Stimulated activated CD4-positive, alpha-beta T cell treated with anti-CD3 and anti-CD28 coated beads, Interleukin-15, amount 100 ng/mL, for 24 hours (primary cell): ENCODE measurements at regions not wholly inside any gene's neighbourhood (a gene's known extent, or its start where the extent isn't known, plus 50 kb on each side); places are given as distances from the start of the nearest gene placed in this dataset.

ENCODE experiments used
- DNase-seq: peaks from one replicate; pipeline ENCODE4 v3.0.0-alpha.2; 2020

- DNase-seq: no peak
Measured at GRCh38 chr7:42753811-42754363, 158.0 kb downstream of the C7orf25 start.

GRCh38 chr7:42753367-42753766, 158.5 kb downstream of the C7orf25 start:
- no peak for DNase-seq

DNA sequence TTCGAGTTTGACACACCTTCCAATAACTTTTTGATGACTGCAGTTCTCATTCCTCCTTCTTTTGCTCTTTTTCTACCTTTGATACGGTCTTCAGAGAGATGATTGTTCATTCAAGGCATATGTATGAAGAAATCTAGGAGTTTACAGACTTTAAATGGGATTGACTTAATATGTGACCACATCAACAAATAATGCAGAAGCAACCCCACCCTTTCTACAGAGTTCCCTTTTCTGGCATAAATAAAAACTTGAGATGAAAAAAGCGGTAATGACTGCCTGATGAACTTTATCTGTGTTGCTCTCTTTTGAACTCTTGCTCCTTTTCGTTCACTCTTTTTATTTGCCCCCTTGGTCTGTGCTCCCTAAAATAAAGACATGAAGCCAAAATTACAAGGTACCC, 161.7 kb downstream of the C7orf25 start:
- no peak for DNase-seq

GRCh38 chr7:42747044-42747443, 164.8 kb downstream of the C7orf25 start:
- DNase-seq: no peak

GRCh38 chr7:42746214-42746613, 165.7 kb downstream of the C7orf25 start:
- no peak for DNase-seq

GRCh38 chr7:42745357-42746059, 166.4 kb downstream of the C7orf25 start:
- DNase-seq: peak; percentile 66

DNA sequence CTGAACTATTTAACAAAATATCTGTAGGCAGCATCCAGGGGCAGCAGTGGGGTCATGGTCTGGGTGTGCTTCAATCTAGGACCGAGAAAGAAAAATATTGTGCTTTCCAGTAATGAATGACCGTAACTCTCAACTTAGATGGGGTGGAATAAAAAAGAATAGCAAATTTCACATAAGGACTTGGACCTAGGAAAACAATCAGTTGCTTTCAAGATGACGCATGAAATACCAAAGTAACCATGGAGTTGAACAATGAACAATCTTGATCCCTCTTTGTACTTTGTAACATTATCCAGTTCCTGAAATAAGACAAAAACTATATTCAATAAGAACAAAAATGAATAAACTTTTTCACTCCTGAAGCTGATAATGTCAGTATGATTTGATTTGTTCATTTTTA, 167.1 kb downstream of the C7orf25 start:
- DNase-seq: no peak

- no peak for DNase-seq
Measured at GRCh38 chr7:42743077-42743858, 168.6 kb downstream of the C7orf25 start.

DNA sequence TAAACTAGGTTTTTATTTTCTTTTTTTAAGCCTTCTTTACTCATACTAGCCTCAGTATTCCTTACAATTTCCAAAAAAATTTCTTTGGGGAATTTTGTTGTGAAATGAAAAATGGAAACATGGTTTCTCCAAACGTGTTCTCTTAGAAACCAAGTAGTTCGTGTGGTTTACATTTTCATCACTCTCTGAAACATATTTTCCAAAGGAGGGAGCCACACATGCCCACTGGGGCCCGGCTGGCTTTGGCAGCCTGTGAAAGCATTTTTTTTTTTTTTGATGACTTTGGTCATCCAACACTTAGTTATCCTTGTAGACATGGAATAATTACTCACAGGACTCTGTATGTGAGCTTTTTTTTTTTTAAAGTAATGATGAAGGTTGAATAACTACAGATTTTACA, 169.6 kb downstream of the C7orf25 start:
- no peak for DNase-seq

GRCh38 chr7:42740408-42740807, 171.5 kb downstream of the C7orf25 start:
- no peak for DNase-seq

- no peak for DNase-seq
Measured at GRCh38 chr7:42739638-42740037, 172.2 kb downstream of the C7orf25 start.

DNA sequence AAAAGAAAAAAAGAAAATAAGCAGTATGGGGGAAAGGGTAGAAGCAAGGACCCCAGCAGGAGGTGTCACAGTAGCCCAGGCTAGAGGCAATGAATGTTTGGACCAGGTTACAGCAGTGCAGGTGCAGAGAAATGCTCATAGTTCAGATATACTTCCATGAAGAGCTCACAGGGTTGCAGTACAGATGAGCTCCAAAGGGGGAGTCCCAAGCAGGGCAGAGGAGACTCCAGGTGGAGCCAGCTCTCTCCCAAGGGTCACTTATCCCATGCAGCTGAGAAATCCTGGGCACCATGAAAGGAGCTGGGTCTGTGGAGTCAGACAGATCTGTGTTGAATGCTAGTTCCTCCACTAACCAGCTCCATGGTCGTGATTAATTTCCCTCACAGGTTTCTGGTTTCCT, 174.9 kb downstream of the C7orf25 start:
- DNase-seq: no peak

GRCh38 chr7:42735081-42735480, 176.8 kb downstream of the C7orf25 start:
- no peak for DNase-seq

- no peak for DNase-seq
Measured at GRCh38 chr7:42734568-42734967, 177.3 kb downstream of the C7orf25 start.

GRCh38 chr7:42733040-42733439, 178.8 kb downstream of the C7orf25 start:
- DNase-seq: no peak

- no peak for DNase-seq
Measured at GRCh38 chr7:42730586-42730985, 181.3 kb downstream of the C7orf25 start.

DNA sequence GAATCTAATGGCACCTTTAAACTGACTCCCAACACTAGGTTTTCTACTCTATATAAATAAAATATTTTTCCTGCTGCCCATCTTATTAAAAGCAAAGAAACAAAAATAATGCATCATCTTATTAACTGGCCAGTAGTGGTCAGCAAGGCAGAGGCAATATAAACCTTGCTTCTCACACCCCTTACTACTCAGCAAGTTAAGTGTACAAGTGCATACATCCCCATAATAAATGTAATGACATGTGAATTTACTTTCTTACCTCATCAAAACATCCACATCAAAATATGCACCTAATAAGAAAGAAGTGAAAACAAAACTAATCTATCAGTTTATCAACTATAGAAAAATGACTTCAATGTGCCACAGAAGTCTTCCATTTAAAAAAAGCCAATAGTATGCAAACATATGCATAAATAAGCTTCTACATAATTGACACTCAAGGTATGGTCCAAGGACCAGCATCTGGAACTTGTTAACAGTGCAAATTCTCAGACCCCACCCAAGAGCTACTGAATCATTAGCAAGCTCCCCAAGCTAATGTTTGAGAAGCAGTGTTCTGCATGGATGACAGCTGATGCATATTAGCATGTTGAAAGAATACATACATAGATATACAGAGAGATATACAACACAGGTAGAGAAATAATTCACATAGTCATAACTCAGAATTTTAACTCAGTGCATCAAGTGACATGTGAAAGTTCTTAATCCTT, 182.7 kb downstream of the C7orf25 start:
- no peak for DNase-seq

GRCh38 chr7:42727451-42727850, 184.4 kb downstream of the C7orf25 start:
- no peak for DNase-seq

DNA sequence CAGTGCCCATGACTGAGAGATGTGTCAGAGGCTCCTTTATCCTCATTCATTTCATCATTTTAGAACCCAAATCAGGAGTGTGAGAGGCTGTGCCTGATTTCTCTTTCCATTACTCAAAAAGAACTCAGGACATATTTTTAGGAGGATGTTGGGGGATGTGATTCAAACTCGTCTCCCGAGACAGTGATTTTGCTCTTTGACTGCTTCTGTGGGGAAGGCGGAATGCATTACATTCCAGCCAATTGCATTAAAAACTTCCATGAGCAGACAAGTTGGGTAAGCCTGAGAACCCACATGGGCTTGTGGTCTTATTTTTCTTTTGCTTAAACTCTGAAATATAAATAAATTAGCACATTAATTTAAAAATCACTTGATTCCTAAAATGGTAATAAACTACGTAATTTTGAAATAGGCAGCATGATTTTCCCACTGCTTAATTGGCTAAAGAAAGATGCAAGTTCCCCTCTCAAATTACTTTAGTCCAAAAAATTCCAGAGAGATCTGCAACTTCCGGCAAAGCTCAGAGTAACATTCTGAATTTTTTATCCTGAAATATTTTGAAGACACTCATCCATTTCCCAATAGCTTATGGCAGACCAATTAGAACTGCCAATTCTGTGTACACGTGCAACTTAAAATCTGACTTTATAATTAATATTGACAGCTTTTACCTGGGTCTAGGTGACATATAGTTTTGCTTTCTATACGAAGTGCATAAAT, 185.6 kb downstream of the C7orf25 start:
- DNase-seq: no peak

- DNase-seq: no peak
Measured at GRCh38 chr7:42722716-42723115, 189.2 kb downstream of the C7orf25 start.

- no peak for DNase-seq
Measured at GRCh38 chr7:42722198-42722597, 189.7 kb downstream of the C7orf25 start.

DNA sequence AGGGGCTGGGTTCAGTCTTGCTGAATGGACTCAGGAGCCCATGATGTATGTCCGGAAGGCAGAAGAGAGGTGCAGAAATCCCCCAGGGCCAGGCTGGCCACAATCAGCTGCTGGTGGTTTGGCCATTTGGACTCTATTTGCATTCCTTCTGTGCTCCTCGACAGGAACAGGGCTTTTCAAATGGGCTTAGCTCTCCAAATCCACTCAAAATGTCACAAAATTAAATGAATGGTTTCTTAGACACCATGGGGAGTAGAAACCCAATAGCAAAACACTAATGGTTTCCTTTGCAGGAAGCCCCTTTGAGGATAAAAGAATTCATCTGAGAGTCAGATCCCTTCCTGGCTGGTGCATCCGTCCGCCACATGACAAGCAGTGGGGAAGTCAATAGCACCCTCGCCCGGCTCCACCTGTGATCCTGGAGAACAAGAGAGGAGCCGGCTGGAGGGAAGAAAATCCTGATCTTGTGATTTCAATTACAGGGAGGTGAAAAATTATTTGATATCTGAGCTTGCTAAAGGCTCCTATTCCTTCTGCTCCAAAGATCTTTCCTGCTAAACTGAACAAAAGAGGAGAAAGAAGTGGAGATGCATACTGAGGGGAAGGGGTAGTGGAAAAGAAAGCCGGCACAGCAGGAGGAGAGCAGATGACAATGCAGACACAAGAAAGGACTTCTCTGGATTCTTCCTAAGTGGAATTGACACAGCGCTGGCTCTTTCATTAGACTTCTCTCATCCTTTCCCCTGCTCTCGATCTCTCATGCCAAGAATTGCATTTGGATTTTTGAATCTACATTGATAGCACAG, 190.7 kb downstream of the C7orf25 start:
- no peak for DNase-seq
